IMR-90 (cell line): ENCODE measurements at regions not wholly inside any gene's neighbourhood (a gene's known extent, or its start where the extent isn't known, plus 50 kb on each side); places are given as distances from the start of the nearest gene placed in this dataset.

Experiments used
- ATAC-seq: fragments of 200-7000 bp; cut with Tn5 transposase; 2 replicates; pipeline ENCODE4 v1.9.1; 2020; ENCODE audit warnings: low read depth, mild to moderate bottlenecking, moderate library complexity
- BruUV-seq: library from RNA; stranded (reverse); fragments of 400-500 nt; replicated peaks from 2 replicates; lab custom pipeline; 2021; lab: Mats Ljungman, UMichigan
- CTCF ChIA-PET: fragments of 300-600 bp; formaldehyde crosslinking; extraction: SDS; loops from one replicate; lab custom pipeline; 2021; ENCODE audit warnings: antibody characterized with exemption; lab: Yijun Ruan, JAX
- POLR2A ChIA-PET: fragments of 300-600 bp; sonication (Branson Sonifier 250); formaldehyde crosslinking; loops from one replicate; lab custom pipeline; 2022; ENCODE audit warnings: antibody characterized with exemption; ENCODE audit not compliant: unreplicated experiment; lab: Charles Lee
- DNase-seq: peaks from one replicate; pipeline ENCODE4 v3.0.0; 2013
- H2AFZ ChIP-seq: replicated peaks from 2 replicates; pipeline ENCODE3; 2013; ENCODE audit warnings: low read length, mild to moderate bottlenecking; ENCODE audit not compliant: poor library complexity
- H2AK5ac ChIP-seq: 2 replicates; pipeline ENCODE4 v1.6.1; 2013; ENCODE audit warnings: low read depth, low read length, inconsistent platforms
- H2AK9ac ChIP-seq: replicated peaks from 2 replicates; pipeline ENCODE3; 2013; ENCODE audit warnings: mild to moderate bottlenecking, low read depth, low read length, moderate library complexity; ENCODE audit not compliant: poor library complexity
- H2BK120ac ChIP-seq: 2 replicates; pipeline ENCODE4 v1.6.1; 2013; ENCODE audit warnings: low read depth, low read length, inconsistent platforms
- H2BK15ac ChIP-seq: 3 replicates; pipeline ENCODE4 v1.6.1; 2013; ENCODE audit warnings: low read depth, low read length, inconsistent platforms
- H2BK20ac ChIP-seq: 2 replicates; pipeline ENCODE4 v1.6.1; 2013; ENCODE audit warnings: low read depth, mild to moderate bottlenecking, inconsistent platforms, low read length, moderate library complexity
- H2BK5ac ChIP-seq: 2 replicates; pipeline ENCODE4 v1.6.1; 2013; ENCODE audit warnings: mild to moderate bottlenecking, low read depth, low read length, inconsistent platforms; ENCODE audit not compliant: poor library complexity, severe bottlenecking
- H3K14ac ChIP-seq: replicated peaks from 2 replicates; pipeline ENCODE4 v1.6.1; 2013; ENCODE audit warnings: low read depth, low read length, inconsistent platforms
- H3K18ac ChIP-seq: 2 replicates; pipeline ENCODE4 v1.6.1; 2013; ENCODE audit warnings: low read depth, low read length, control low read depth
- H3K23ac ChIP-seq: 2 replicates; pipeline ENCODE4 v1.6.1; 2013; ENCODE audit warnings: low read depth, low read length, inconsistent platforms
- H3K27ac ChIP-seq: 2 replicates; pipeline ENCODE4 v1.5.1; 2013; ENCODE audit warnings: mild to moderate bottlenecking, control low read depth, low read length; ENCODE audit not compliant: insufficient read depth
- H3K27me3 ChIP-seq: 2 replicates; pipeline ENCODE4 v1.6.1; 2013; ENCODE audit warnings: low read length; ENCODE audit not compliant: control insufficient read depth, insufficient read depth
- H3K36me3 ChIP-seq: 2 replicates; pipeline ENCODE4 v1.6.1; 2013; ENCODE audit warnings: low read length, mixed read lengths; ENCODE audit not compliant: control insufficient read depth, insufficient read depth
- H3K4ac ChIP-seq: 2 replicates; pipeline ENCODE4 v1.6.1; 2013; ENCODE audit warnings: low read depth, low read length, inconsistent platforms
- H3K4me1 ChIP-seq: 2 replicates; pipeline ENCODE4 v1.6.1; 2013; ENCODE audit warnings: low read length, mixed read lengths; ENCODE audit not compliant: control insufficient read depth, insufficient read depth
- H3K4me2 ChIP-seq: 2 replicates; pipeline ENCODE4 v1.6.1; 2013; ENCODE audit warnings: low read depth, mild to moderate bottlenecking, control low read depth, low read length, moderate library complexity
- H3K4me3 ChIP-seq: 2 replicates; pipeline ENCODE4 v1.5.1; 2013; ENCODE audit warnings: low read depth, mild to moderate bottlenecking, control low read depth, low read length, moderate library complexity; ENCODE audit not compliant: insufficient read depth
- H3K56ac ChIP-seq: 2 replicates; pipeline ENCODE4 v1.6.1; 2013; ENCODE audit warnings: low read length, inconsistent platforms; ENCODE audit not compliant: insufficient read depth; ENCODE audit errors: extremely low read depth
- H3K79me1 ChIP-seq, 2 experiments: 2 replicates each; pipeline ENCODE4 v1.6.1; 2013; ENCODE audit warnings: low read length in 2 of 2, inconsistent platforms in 1 of 2, low read depth in 1 of 2
- H3K9ac ChIP-seq: 2 replicates; pipeline ENCODE4 v1.6.1; 2013; ENCODE audit warnings: low read depth, low read length, control low read depth
- H3K9me1 ChIP-seq: 2 replicates; pipeline ENCODE4 v1.6.1; 2013; ENCODE audit warnings: low read length, inconsistent platforms; ENCODE audit not compliant: insufficient read depth
- H3K9me3 ChIP-seq: 2 replicates; pipeline ENCODE4 v1.6.1; 2013; ENCODE audit warnings: low read length; ENCODE audit not compliant: control insufficient read depth, insufficient read depth
- H4K20me1 ChIP-seq: 2 replicates; pipeline ENCODE4 v1.6.1; 2013; ENCODE audit warnings: low read length, inconsistent platforms; ENCODE audit not compliant: insufficient read depth
- H4K5ac ChIP-seq: 2 replicates; pipeline ENCODE4 v1.6.1; 2013; ENCODE audit warnings: mild to moderate bottlenecking, low read depth, low read length, control low read depth
- H4K8ac ChIP-seq, 2 experiments: 2 replicates each; pipeline ENCODE4 v1.6.1; 2013; ENCODE audit warnings: low read depth in 2 of 2, low read length in 2 of 2, control low read depth in 1 of 2, inconsistent platforms in 1 of 2
- H4K91ac ChIP-seq: 2 replicates; pipeline ENCODE4 v1.6.1; 2013; ENCODE audit warnings: low read depth, low read length, inconsistent platforms; ENCODE audit not compliant: insufficient read depth
- CEBPB ChIP-seq: IDR thresholded peaks from 2 replicates; pipeline ENCODE4 v1.6.1; 2012; ENCODE audit warnings: low read depth, low read length, improper control_type of control experiment
- CTCF ChIP-seq: conservative IDR thresholded peaks from 2 replicates; pipeline ENCODE4 v1.5.1; 2012; ENCODE audit warnings: mild to moderate bottlenecking, low read depth, low read length, improper control_type of control experiment
- ELK1 ChIP-seq: fragments of 150-350 bp; IDR thresholded peaks from 2 replicates; pipeline ENCODE4 v1.6.1; 2016; ENCODE audit warnings: low read depth, mild to moderate bottlenecking, low read length, moderate library complexity, borderline replicate concordance
- FOS ChIP-seq: fragments of 150-350 bp; IDR thresholded peaks from 2 replicates; pipeline ENCODE4 v1.6.1; 2016; ENCODE audit warnings: low read depth, low read length
- MAZ ChIP-seq: IDR thresholded peaks from 2 replicates; pipeline ENCODE4 v1.6.1; 2012; ENCODE audit warnings: low read depth, mild to moderate bottlenecking, low read length, improper control_type of control experiment, moderate library complexity, borderline replicate concordance
- MXI1 ChIP-seq: IDR thresholded peaks from 2 replicates; pipeline ENCODE4 v1.6.1; 2012; ENCODE audit warnings: low read depth, mild to moderate bottlenecking, low read length, moderate library complexity, borderline replicate concordance
- NFE2L2 ChIP-seq: fragments of 150-350 bp; IDR thresholded peaks from 2 replicates; pipeline ENCODE4 v1.6.1; 2016; ENCODE audit warnings: low read depth, mild to moderate bottlenecking, low read length
- RAD21 ChIP-seq: IDR thresholded peaks from 2 replicates; pipeline ENCODE4 v1.6.1; 2012; ENCODE audit warnings: low read length, improper control_type of control experiment
- RCOR1 ChIP-seq: IDR thresholded peaks from 2 replicates; pipeline ENCODE4 v1.6.1; 2012; ENCODE audit warnings: mild to moderate bottlenecking, low read length, improper control_type of control experiment; ENCODE audit not compliant: insufficient replicate concordance
- RFX5 ChIP-seq: IDR thresholded peaks from 2 replicates; pipeline ENCODE4 v1.8.0; 2012; ENCODE audit warnings: low read depth, mild to moderate bottlenecking, low read length, moderate library complexity
- SMC3 ChIP-seq: fragments of 150-350 bp; IDR thresholded peaks from 2 replicates; pipeline ENCODE4 v1.6.1; 2016; ENCODE audit warnings: low read depth, mild to moderate bottlenecking, antibody characterized with exemption, low read length, moderate library complexity
- USF2 ChIP-seq: fragments of 150-350 bp; IDR thresholded peaks from 2 replicates; pipeline ENCODE4 v1.6.1; 2017; ENCODE audit warnings: mild to moderate bottlenecking, antibody characterized with exemption, low read length, low read depth
- WGBS, 2 experiments: methylation state at CpG; one replicate each; pipeline versions ENCODE4 v1.1.5 to v1.1.7; 2013; ENCODE audit warnings: missing lambda C conversion rate in 2 of 2; ENCODE audit not compliant: insufficient read length in 1 of 2; ENCODE audit errors: extremely low coverage in 2 of 2; 5-methylcytosine and 5-hydroxymethylcytosine counted together
- dilution Hi-C: fragments of 300-500 bp; cut with HindIII; formaldehyde crosslinking; loops from one replicate; pipeline ENCODE4 v1.14.3; 2018; ENCODE audit warnings: low sequenced_read_pairs; ENCODE audit not compliant: unreplicated experiment
- in situ Hi-C: fragments of 300-500 bp; cut with MboI; formaldehyde crosslinking; loops from 3 replicates; pipeline ENCODE4 v1.14.3; 2019; ENCODE audit warnings: low sequenced_read_pairs, inconsistent platforms, mixed read lengths
- intact Hi-C: fragments of 100-400 bp; cut with micrococcal nuclease; formaldehyde crosslinking; loops from 2 replicates; pipeline ENCODE4 v1.10.0; 2022

- intact Hi-C loops, result no loop called here
- no peaks in the 10 kb centered on the region for H3K27me3 ChIP-seq
- H3K4me2 ChIP-seq, result no peak overlapping the region
- ChIA-PET POLR2A (no interaction called here), CTCF (no interaction called here)
- no peak overlapping the region for H2AFZ ChIP-seq
- no peak overlapping the region for H2AK5ac ChIP-seq
- H4K91ac ChIP-seq, result no peak overlapping the region
- H2BK15ac ChIP-seq, result no peak overlapping the region
- in situ Hi-C loops, result no loop called here
- TF ChIP-seq MXI1 (no peak), FOS (no peak), NFE2L2 (no peak), CTCF (no peak), RFX5 (no peak), SMC3 (no peak), CEBPB (no peak), RAD21 (no peak), MAZ (no peak), ELK1 (no peak), RCOR1 (no peak), USF2 (no peak)
- BruUV-seq, result no TSS peak
- no peaks in the 10 kb centered on the region for H3K36me3 ChIP-seq
- H3K4me3 ChIP-seq, result no peak overlapping the region
- H3K4me1 ChIP-seq, result no peaks in the 10 kb centered on the region
- no peaks in the 10 kb centered on the region for H3K9me1 ChIP-seq
- WGBS, 2 experiments, result 40% methylated on average over 1 of the region's 4 CpGs; no CpG with 5 or more reads in 1 of the 2 experiments
- H3K79me1 ChIP-seq, result no peaks in the 10 kb centered on the region
- H4K20me1 ChIP-seq, result no peaks in the 10 kb centered on the region
- H2BK20ac ChIP-seq, result no peak overlapping the region
- no peak overlapping the region for H3K27ac ChIP-seq
- H3K56ac ChIP-seq, result no peak overlapping the region
- dilution Hi-C loops, result no loop called here
- no peak overlapping the region for H3K14ac ChIP-seq
- no peak overlapping the region for H2BK5ac ChIP-seq
- H4K8ac ChIP-seq, result no peak overlapping the region
- peaks cover 9% of the 10 kb centered on the region; the same call in 1 of the 2 replicates for H3K9me3 ChIP-seq
- H3K18ac ChIP-seq, result no peak overlapping the region
- no peak overlapping the region for H3K4ac ChIP-seq
- H3K23ac ChIP-seq, result no peak overlapping the region
- no peak for DNase-seq
- H2AK9ac ChIP-seq, result no peak overlapping the region
- H4K5ac ChIP-seq, result no peak overlapping the region
- no peak for ATAC-seq
- H3K9ac ChIP-seq, result no peak overlapping the region
- no peak overlapping the region for H2BK120ac ChIP-seq
Measured at GRCh38 chr2:128982670-128983069, 664.0 kb upstream of the HS6ST1 start.
